Naive thymus-derived CD8-positive, alpha-beta T cell (primary cell): ENCODE measurements at regions not wholly inside any gene's neighbourhood (a gene's known extent, or its start where the extent isn't known, plus 50 kb on each side); places are given as distances from the start of the nearest gene placed in this dataset.
A peak's percentile ranks its signal among the peaks of the same experiment; 100 is the strongest.
"Not testable (repeated sequence)": the region's sequence is repeated elsewhere in the genome, so short reads cannot be mapped to it uniquely, and the experiment has no call there.

ENCODE experiments used
- ATAC-seq, 2 donors: fragments of 150-1000 bp; cut with Tn5 transposase in 1 of 2; sonication (Bioruptor Pico), chemical (Tn5 transposase) in 1 of 2; 1 replicate in 1 of 2; 2 replicates in 1 of 2; pipeline ENCODE4 v1.10.0; 2021; ENCODE audit warnings: mild to moderate bottlenecking in 2 of 2, moderate library complexity in 2 of 2
- POLR2A ChIA-PET: fragments of 350-600 bp; sonication (Branson Sonifier 250); formaldehyde crosslinking; loops from one replicate; lab custom pipeline; 2021; ENCODE audit warnings: antibody characterized with exemption; lab: Charles Lee
- DNase-seq, 10 donors: peaks; one replicate each; pipeline versions ENCODE4 v3.0.0 to v3.0.0-alpha.2; 2020 to 2022
- H3K27ac Mint-ChIP-seq, 10 donors: one replicate each; pipeline ENCODE4 v1.8.0; 2020 to 2022; ENCODE audit warnings: mild to moderate bottlenecking in 10 of 10, mixed read lengths in 10 of 10, moderate library complexity in 4 of 10, inconsistent platforms in 1 of 10
- H3K27me3 Mint-ChIP-seq, 5 donors: one replicate each; pipeline ENCODE4 v1.8.0; 2021 to 2022; ENCODE audit warnings: mixed read lengths in 5 of 5
- H3K36me3 Mint-ChIP-seq, 3 donors: one replicate each; pipeline ENCODE4 v1.8.0; 2020 to 2022; ENCODE audit warnings: mixed read lengths in 3 of 3, mild to moderate bottlenecking in 2 of 3, inconsistent platforms in 1 of 3
- H3K4me1 Mint-ChIP-seq, 4 donors: one replicate each; pipeline ENCODE4 v1.8.0; 2021 to 2022; ENCODE audit warnings: mixed read lengths in 4 of 4
- H3K4me3 Mint-ChIP-seq, 10 donors: one replicate each; pipeline ENCODE4 v1.8.0; 2020 to 2022; ENCODE audit warnings: mild to moderate bottlenecking in 10 of 10, mixed read lengths in 10 of 10, moderate library complexity in 6 of 10, inconsistent platforms in 1 of 10
- H3K9me3 Mint-ChIP-seq, 9 donors: one replicate each; pipeline ENCODE4 v1.8.0; 2020 to 2022; ENCODE audit warnings: mixed read lengths in 9 of 9, mild to moderate bottlenecking in 3 of 9, inconsistent platforms in 1 of 9, moderate library complexity in 1 of 9

DNA sequence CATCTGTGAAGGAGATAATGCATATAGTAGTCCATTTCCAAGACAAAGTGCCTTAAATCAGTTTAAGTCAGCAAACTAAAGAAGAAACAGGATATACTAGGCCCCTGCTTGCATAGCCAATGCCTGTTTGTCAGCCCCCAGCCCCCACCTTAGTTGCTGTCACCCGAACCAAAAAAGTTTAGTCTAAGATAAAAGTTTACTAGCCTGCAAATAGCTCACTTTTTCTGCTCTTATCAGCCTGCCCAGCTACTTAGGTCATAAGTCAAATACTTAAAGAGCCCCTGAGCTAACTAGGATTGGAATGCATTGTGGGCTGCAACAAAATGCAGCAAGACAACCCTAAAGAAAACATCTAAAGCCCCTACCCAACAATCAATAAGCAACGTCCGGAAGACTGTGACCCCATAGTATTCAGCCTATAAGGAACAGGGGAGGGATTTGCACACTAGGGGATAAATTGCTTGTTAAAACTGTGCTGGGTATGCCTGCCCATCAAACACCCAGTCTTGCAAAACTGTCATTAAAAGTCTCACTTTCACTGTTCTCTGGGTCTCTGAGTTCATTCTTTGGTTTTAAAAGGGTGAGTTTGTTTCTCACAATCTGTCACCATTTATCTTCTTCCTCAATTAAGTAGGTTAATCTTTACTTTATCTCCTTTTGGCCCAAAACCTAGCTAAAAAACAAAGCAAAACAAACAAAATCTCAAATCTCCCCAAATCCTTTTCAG is 92.4 kb upstream of the CEP78 start:
- POLR2A ChIA-PET: interaction anchor here (1.1 kb wide), 1 partner anchor 20 kb away, joined by 3 read pairs; no protein-coding TSS in a partner anchor
- H3K4me3 Mint-ChIP-seq: no peak overlapping the region
- no peaks in the 10 kb centered on the region for H3K27me3 Mint-ChIP-seq
- peaks cover 0 to 25% (median 10%) of the 10 kb centered on the region in 3 donors for H3K36me3 Mint-ChIP-seq
- H3K4me1 Mint-ChIP-seq: peaks cover 0 to 4% (median under 1%) of the 10 kb centered on the region in 4 donors
- H3K27ac Mint-ChIP-seq: no peak overlapping the region
- peaks cover 5 to 32% (median 21%) of the 10 kb centered on the region in 9 donors for H3K9me3 Mint-ChIP-seq
- DNase-seq: no peak
- no peak for ATAC-seq

DNA sequence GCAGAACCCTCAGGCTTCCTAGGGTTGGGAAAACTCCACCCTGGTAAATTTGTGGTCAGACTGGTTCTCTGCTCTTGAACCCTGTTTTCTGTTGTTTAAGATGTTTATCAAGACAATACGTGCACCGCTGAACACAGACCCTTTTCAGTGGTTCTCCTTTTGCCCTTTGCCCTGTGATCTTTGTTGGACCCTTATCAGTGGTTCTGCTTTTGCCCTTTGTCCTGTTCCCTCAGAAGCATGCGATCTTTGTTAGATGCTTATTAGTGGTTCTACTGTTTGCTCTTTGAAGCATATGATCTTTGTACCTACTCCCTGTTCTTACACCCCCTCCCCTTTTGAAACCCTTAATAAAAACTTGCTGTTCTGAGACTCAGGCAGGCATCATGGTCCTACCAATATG is 93.6 kb upstream of the CEP78 start:
- H3K4me1 Mint-ChIP-seq, H3K4me3 Mint-ChIP-seq, POLR2A ChIA-PET, H3K27me3 Mint-ChIP-seq, ATAC-seq, DNase-seq: not testable (repeated sequence)
- Mint-ChIP-seq H3K27ac (peak overlapping the region in 1 of 10 donors; percentile 14), H3K36me3 (peaks cover 0 to 25% (median 12%) of the 10 kb centered on the region in 3 donors), H3K9me3 (peaks cover 5 to 32% (median 24%) of the 10 kb centered on the region in 9 donors)

DNA sequence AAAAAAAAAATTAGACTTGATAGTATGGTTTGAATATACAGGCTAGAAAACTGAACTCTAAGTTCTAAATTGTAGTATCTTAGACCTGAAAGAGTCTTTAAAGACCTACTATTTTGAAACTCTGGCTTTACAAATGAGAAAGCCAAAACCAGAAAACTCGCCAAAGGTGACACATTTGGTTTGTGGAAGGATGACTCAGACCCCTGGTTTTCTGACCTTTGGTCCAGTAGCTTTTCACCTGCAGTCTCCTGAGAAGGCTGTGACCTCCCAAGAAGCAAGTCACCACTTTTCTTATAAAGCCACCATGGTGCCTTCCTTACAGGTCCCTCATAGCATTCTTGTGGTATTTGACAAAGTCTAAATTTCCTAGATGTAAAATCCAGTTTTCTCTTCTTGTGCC is 102.1 kb upstream of the CEP78 start:
- peak overlapping the region in 3 of 10 donors; percentile 40 to 85 (median 72) for H3K27ac Mint-ChIP-seq
- H3K27me3 Mint-ChIP-seq: no peaks in the 10 kb centered on the region
- ATAC-seq (no peak), DNase-seq (no peak)
- peaks cover 7 to 23% (median 16%) of the 10 kb centered on the region in 4 donors for H3K4me1 Mint-ChIP-seq
- H3K36me3 Mint-ChIP-seq: peaks cover 0 to 5% (median 0%) of the 10 kb centered on the region in 3 donors
- peak overlapping the region in 1 of 10 donors; percentile 20 for H3K4me3 Mint-ChIP-seq
- POLR2A ChIA-PET: no interaction called here
- H3K9me3 Mint-ChIP-seq: peaks cover 0 to 15% (median 7%) of the 10 kb centered on the region in 9 donors

DNA sequence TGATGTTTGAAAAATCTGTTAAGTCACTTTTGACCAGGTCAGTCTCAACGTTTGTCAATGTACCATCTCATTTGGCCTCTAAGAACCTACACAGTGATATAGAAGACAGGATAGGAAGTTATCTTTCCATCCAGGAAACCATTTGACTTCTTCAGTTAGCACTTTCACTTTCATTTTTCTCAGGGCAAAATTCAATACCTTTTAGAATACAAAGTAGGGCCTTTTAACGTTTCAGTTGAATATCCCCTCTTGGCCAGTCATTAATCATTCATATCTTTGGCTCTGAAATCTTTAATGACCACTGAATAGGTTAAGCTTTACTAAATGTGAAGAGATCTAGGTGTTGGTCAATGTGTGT is 101.1 kb upstream of the GNAQ start:
- Mint-ChIP-seq H3K36me3 (peaks cover 0 to 4% (median 0%) of the 10 kb centered on the region in 3 donors), H3K9me3 (peaks cover 0 to 10% (median 5%) of the 10 kb centered on the region in 9 donors), H3K27me3 (peaks cover 0 to 2% (median under 1%) of the 10 kb centered on the region in 5 donors), H3K27ac (peak overlapping the region; percentile 76 to 94 (median 85)), H3K4me3 (peak overlapping the region; percentile 49 to 84 (median 74)), H3K4me1 (peaks cover 7 to 23% (median 16%) of the 10 kb centered on the region in 4 donors)
- POLR2A ChIA-PET: no interaction called here
- peak in 3 of 10 donors; percentile 31 to 39 (median 32) for DNase-seq
- peak; percentile 47 to 73 for ATAC-seq

DNA sequence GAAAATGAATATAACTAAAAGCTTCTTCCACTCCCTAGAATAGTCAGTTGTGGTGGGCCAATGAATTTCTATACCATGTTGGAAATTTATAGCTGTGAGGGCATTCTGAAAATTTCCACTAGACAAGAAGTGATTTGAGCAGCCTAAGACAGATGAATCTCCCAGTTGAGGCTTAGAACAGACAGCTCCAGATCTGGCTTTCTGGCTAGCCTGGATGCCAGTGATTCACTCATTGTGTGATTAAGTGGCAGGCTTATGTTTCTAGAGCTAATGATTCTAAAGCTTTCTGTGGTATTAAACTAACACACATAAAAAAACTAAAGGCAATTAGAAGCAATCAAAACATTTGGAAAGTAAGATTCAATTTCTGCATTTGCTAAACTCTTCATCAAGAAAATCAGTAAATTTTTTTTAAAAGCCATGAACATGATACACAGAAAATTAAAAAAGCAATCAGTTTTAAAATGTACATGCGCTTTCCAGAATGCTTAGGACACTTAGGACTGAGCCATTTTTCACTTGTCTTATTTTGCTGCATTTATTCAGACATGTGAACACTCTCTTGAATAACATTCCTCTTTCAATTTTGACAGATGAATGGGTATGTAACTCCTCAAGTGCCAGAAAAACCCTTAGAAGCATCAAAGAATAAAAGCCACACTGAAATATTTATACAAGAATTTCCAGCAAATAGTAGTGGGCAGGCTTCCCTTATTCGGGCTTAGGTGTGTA is 100.5 kb upstream of the GNAQ start:
- Mint-ChIP-seq H3K4me1 (peaks cover 7 to 23% (median 16%) of the 10 kb centered on the region in 4 donors), H3K4me3 (peak overlapping the region; percentile 49 to 84 (median 74)), H3K36me3 (peaks cover 0 to 3% (median 0%) of the 10 kb centered on the region in 3 donors), H3K9me3 (peaks cover 0 to 5% (median 4%) of the 10 kb centered on the region in 9 donors), H3K27ac (peak overlapping the region; percentile 76 to 94 (median 85)), H3K27me3 (peaks cover 0 to 3% (median 2%) of the 10 kb centered on the region in 5 donors)
- ATAC-seq (peak; percentile 3 to 20), DNase-seq (peak in 1 of 10 donors; percentile 2)
- POLR2A ChIA-PET: interaction anchor here (0.5 kb wide), 1 partner anchor 941 kb away, joined by 5 read pairs; no protein-coding TSS in a partner anchor

DNA sequence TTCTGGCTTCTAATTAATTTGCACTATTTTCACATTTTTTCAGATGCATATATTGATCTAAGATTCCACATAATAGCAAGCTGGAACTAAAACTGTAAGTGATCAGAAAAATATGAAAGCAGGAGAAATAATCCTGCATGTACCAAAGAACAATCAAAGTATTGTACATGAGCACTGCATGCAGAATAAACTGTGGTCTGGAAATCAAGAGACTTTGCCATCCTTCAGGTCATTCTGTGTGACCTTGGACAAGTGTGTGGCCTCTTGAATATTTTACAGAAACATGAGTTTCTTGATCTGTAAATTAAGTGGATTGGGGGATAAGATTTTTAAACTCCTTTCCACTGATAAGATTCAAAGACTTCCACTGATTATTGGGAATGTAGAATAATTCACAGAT is 99.2 kb upstream of the GNAQ start:
- ATAC-seq (no peak), DNase-seq (no peak)
- Mint-ChIP-seq H3K4me1 (peaks cover 9 to 21% (median 15%) of the 10 kb centered on the region in 4 donors), H3K27me3 (peaks cover 0 to 3% (median 2%) of the 10 kb centered on the region in 5 donors), H3K4me3 (no peak overlapping the region), H3K27ac (no peak overlapping the region), H3K9me3 (peaks cover 0 to 5% (median 0%) of the 10 kb centered on the region in 9 donors), H3K36me3 (peaks cover 0 to 3% (median 0%) of the 10 kb centered on the region in 3 donors)
- POLR2A ChIA-PET: no interaction called here

DNA sequence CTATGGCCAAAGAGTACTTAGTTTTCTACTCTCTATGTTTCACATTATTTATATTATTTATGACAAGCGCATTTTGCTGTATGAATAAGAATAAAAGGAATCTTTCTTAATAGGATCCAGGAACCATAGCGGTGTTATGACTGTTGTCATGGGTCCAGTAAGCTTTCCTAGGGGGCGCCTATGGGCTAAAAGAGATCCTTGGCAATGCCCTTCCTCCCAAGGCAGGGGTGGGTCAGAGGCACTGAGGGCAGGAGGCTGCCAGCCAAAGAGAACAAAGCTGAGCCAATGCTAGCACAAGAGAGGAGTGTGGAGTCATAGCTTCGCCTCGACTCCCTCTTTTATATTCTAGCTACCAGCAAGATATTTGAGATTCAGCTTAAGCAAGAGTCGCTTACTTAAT is 98.4 kb upstream of the GNAQ start:
- H3K27me3 Mint-ChIP-seq: peaks cover 0 to 4% (median 2%) of the 10 kb centered on the region in 5 donors
- peaks cover 0 to 5% (median 0%) of the 10 kb centered on the region in 9 donors for H3K9me3 Mint-ChIP-seq
- POLR2A ChIA-PET: interaction anchor here (1.1 kb wide), 1 partner anchor 1442 kb away, joined by 4 read pairs; the partner anchor contains the start of gene TLE4
- H3K4me1 Mint-ChIP-seq: peaks cover 9 to 21% (median 14%) of the 10 kb centered on the region in 4 donors
- H3K4me3 Mint-ChIP-seq: no peak overlapping the region
- DNase-seq (no peak), ATAC-seq (no peak)
- no peak overlapping the region for H3K27ac Mint-ChIP-seq
- peaks cover 0 to 3% (median 0%) of the 10 kb centered on the region in 3 donors for H3K36me3 Mint-ChIP-seq

DNA sequence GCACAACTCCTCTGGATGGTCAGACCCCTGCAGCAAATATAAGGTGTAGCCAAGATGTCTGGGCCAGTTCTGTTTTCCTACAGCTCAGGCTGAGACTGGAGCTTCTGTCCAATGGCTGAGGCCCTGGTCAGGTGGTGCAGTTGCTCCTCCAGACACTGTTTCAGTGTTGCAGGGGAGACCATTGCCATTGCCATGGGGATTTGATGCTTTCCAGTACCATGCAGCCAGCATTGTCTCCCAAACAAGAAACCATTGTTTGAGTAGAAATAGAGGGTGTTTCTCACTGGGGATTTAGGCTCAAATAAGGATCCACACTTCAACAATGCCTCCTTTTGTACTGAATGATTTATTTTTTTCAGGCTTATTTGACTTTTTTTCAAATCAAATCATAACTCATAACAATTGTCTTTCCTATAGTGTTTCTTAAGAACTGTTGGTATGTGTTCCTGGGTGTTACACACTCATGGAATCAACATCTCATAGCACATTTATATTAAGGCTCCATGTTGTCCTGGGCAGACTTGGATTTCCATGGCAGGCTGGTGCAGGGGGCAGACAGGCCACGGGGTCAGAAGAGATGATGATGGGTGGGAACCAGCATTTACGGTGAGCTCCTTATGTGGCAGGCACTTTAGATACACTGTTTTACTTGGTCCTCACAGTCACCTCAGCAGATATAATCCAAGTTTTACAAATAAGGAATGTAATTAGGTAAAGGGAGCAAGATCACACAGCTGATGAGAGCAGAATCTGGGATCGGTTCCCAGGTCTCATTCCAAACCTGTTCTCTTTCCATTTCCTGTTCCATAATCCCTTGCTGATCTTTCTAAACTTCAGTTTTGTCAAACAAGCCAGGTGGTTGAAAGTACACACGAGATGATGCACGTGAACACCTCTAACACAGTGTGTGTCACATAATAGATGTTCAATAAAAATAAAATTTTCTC is 95.9 kb upstream of the GNAQ start:
- peak overlapping the region in 1 of 10 donors; percentile 10 for H3K27ac Mint-ChIP-seq
- no peak for DNase-seq
- ATAC-seq: no peak
- H3K27me3 Mint-ChIP-seq: peaks cover 0 to 5% (median 2%) of the 10 kb centered on the region in 5 donors
- no peak overlapping the region for H3K4me3 Mint-ChIP-seq
- no peaks in the 10 kb centered on the region for H3K36me3 Mint-ChIP-seq
- no peaks in the 10 kb centered on the region for H3K9me3 Mint-ChIP-seq
- H3K4me1 Mint-ChIP-seq: peaks cover 7 to 10% (median 8%) of the 10 kb centered on the region in 4 donors
- POLR2A ChIA-PET: no interaction called here

DNA sequence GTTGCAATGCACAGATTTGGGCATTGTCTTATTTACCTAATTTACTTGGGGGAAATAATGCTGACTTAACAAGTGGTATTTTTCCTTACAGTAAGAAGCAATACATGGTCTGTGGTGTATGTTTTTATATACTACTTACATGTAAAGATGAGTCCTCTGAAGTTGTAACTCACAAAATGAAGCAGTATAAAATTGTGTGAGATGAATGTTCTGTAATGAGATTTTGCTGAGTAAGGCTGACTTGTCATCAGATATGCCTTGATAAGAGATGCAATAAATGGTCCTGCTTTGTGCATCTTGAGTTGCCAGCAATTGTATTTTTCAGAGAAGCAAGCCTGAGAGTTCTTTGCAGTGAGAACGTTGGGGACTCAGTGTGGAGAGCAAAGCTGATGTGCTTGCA is 92.2 kb upstream of the GNAQ start:
- Mint-ChIP-seq H3K27me3 (peaks cover 0 to 7% (median 2%) of the 10 kb centered on the region in 5 donors), H3K36me3 (no peaks in the 10 kb centered on the region), H3K4me1 (peaks cover 20 to 23% (median 22%) of the 10 kb centered on the region in 4 donors), H3K27ac (no peak overlapping the region), H3K4me3 (no peak overlapping the region), H3K9me3 (no peaks in the 10 kb centered on the region)
- ATAC-seq: no peak
- no peak for DNase-seq
- POLR2A ChIA-PET: no interaction called here

DNA sequence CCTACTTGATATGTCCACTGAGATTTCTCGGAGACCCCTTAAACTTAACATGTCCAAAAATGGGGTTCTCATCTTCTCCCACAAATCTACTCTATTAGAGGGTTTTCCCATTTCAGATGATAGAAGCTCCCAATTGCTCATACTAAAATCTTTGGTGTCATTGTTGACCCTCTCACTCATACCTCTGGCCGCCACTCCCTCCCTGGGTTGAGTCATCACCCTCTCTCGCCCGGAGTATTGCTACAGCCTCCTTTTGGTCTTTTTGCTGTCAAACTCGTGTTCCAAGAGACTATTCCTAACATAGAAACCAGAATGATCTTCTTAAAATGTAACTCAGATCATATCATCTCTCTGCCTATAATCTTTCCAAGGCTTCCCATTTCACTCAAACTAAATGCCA is 91.0 kb upstream of the GNAQ start:
- H3K27ac Mint-ChIP-seq: peak overlapping the region in 2 of 10 donors; percentile 45 to 78
- POLR2A ChIA-PET: interaction anchor here (1.1 kb wide), 1 partner anchor 21 kb away, joined by 3 read pairs; no protein-coding TSS in a partner anchor
- H3K4me3 Mint-ChIP-seq: no peak overlapping the region
- ATAC-seq (no peak), DNase-seq (no peak)
- no peaks in the 10 kb centered on the region for H3K9me3 Mint-ChIP-seq
- H3K4me1 Mint-ChIP-seq: peaks cover 24 to 34% (median 31%) of the 10 kb centered on the region in 4 donors
- H3K27me3 Mint-ChIP-seq: peaks cover 0 to 5% (median 1%) of the 10 kb centered on the region in 5 donors
- H3K36me3 Mint-ChIP-seq: no peaks in the 10 kb centered on the region

DNA sequence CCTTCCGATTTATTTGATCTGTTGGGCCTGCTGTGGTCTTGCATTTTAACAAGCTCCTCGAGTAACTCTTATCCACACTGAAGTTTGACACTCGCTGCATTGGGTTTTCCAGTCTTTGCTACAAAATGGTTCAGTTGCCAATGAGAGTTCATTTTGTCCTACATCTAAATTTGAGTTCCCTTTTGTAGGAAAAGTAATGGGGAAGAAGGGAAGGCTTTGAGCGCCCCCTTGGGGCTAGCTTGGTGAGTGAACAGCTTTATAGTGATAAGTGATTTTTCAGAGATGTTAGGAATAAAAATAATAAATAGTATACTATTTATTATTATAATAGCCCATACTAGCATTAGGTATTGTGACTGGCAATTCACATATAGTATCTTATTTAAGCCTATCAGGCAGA is 89.9 kb upstream of the GNAQ start:
- DNase-seq: peak in 9 of 10 donors; percentile 21 to 73 (median 38)
- H3K4me1 Mint-ChIP-seq: peaks cover 24 to 35% (median 32%) of the 10 kb centered on the region in 4 donors
- ATAC-seq: no peak
- no peaks in the 10 kb centered on the region for H3K36me3 Mint-ChIP-seq
- no peak overlapping the region for H3K4me3 Mint-ChIP-seq
- H3K27me3 Mint-ChIP-seq: peaks cover 0 to 5% (median 0%) of the 10 kb centered on the region in 5 donors
- H3K9me3 Mint-ChIP-seq: no peaks in the 10 kb centered on the region
- peak overlapping the region in 1 of 10 donors; percentile 61 for H3K27ac Mint-ChIP-seq
- POLR2A ChIA-PET: interaction anchor here (1.0 kb wide), 1 partner anchor 90 kb away, joined by 3 read pairs; the partner anchor contains the start of gene GNAQ
